HFFc6 (cell line): ENCODE measurements at regions not wholly inside any gene's neighbourhood (a gene's known extent, or its start where the extent isn't known, plus 50 kb on each side); places are given as distances from the start of the nearest gene placed in this dataset.

Experiments
- DNase-seq: peaks from one replicate; pipeline ENCODE4 v3.0.0-alpha.2; 2018
- H3K27ac Mint-ChIP-seq: 2 replicates; pipeline ENCODE4 v1.8.0; 2020; ENCODE audit warnings: mild to moderate bottlenecking, mixed read lengths
- H3K27me3 Mint-ChIP-seq: 2 replicates; pipeline ENCODE4 v1.8.0; 2021; ENCODE audit warnings: mild to moderate bottlenecking, moderate library complexity, mixed read lengths; ENCODE audit not compliant: insufficient read depth
- H3K36me3 Mint-ChIP-seq: 2 replicates; pipeline ENCODE4 v1.8.0; 2021; ENCODE audit warnings: low read depth, mixed read lengths
- H3K4me1 Mint-ChIP-seq: 2 replicates; pipeline ENCODE4 v1.8.0; 2020; ENCODE audit warnings: low read depth, mixed read lengths
- H3K4me3 Mint-ChIP-seq: 2 replicates; pipeline ENCODE4 v1.8.0; 2020; ENCODE audit warnings: mild to moderate bottlenecking, moderate library complexity, mixed read lengths
- H3K9me3 Mint-ChIP-seq: 2 replicates; pipeline ENCODE4 v1.8.0; 2020; ENCODE audit warnings: mild to moderate bottlenecking, mixed read lengths
- TF ChIP-seq, protein P1 (sequence below): fragments of 200-600 bp; sonication (generic); IDR thresholded peaks from 2 replicates; pipeline ENCODE4 v1.5.0; 2021; ENCODE audit warnings: antibody characterized with exemption, mild to moderate bottlenecking

DNA sequence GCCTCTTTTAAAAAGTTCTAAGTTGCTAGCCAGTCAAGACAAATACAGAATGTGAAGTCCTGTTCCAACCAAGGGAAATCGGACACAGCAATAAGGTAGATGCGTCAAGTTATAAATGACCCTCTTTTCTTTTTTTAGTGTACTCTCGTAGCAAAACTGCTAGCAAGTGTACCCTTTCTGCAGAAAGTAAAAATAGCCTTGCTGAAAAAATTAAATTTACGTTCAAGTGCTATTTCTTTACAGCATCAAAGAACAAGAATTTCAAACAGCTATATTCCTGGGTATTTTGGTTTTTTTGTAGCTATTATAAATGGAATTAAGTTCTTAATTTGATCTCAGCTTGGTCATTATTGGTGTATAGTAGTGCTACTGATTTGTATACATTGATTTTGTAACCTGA lies 119.2 kb downstream of the NAA11 start:
- TF ChIP-seq, protein P1, sequence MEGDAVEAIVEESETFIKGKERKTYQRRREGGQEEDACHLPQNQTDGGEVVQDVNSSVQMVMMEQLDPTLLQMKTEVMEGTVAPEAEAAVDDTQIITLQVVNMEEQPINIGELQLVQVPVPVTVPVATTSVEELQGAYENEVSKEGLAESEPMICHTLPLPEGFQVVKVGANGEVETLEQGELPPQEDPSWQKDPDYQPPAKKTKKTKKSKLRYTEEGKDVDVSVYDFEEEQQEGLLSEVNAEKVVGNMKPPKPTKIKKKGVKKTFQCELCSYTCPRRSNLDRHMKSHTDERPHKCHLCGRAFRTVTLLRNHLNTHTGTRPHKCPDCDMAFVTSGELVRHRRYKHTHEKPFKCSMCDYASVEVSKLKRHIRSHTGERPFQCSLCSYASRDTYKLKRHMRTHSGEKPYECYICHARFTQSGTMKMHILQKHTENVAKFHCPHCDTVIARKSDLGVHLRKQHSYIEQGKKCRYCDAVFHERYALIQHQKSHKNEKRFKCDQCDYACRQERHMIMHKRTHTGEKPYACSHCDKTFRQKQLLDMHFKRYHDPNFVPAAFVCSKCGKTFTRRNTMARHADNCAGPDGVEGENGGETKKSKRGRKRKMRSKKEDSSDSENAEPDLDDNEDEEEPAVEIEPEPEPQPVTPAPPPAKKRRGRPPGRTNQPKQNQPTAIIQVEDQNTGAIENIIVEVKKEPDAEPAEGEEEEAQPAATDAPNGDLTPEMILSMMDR, result no peak
- no peaks in the 10 kb centered on the region for H3K27me3 Mint-ChIP-seq
- no peak overlapping the region for H3K27ac Mint-ChIP-seq
- H3K36me3 Mint-ChIP-seq, result no peaks in the 10 kb centered on the region
- H3K9me3 Mint-ChIP-seq, result peaks cover 19% of the 10 kb centered on the region
- H3K4me1 Mint-ChIP-seq, result no peaks in the 10 kb centered on the region
- no peak overlapping the region for H3K4me3 Mint-ChIP-seq
- DNase-seq, result no peak

DNA sequence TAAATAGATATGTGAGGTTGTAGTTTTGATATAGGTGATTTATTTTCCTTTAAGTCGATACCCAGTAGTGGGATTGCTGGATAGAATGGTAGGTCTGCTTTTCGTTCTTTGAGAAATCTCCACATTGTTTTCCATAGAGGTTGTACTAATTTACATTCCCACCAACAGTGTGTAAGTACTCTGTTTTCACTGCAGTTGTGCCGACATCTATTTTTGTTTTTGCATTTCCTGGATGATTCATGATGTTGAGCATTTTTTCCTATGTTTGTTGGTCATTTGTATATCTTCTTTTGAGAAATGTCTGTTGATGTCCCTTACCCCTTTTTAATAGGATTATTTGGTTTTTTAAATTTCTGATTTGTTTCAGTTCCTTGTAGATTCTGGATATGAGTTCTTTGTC lies 120.7 kb downstream of the NAA11 start:
- Mint-ChIP-seq H3K36me3 (no peaks in the 10 kb centered on the region), H3K27me3 (no peaks in the 10 kb centered on the region), H3K4me1 (no peaks in the 10 kb centered on the region)

DNA sequence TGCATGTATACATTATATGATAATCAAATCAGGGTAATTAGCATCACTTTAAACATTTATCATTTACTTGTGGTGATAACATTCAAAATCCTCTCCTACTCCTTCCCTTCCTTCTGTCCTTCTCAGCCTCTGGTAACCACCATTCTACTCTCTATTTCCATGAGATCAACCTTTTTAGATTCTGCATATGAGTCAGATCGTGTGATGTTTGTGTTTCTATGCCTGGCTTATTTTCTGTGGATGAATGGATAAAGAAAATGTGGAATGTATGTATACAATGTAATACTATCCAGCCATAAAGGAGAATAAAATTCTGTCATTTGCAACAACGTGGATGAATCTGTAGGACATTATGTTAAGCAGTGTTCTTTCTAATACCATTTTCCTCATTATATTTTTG lies 123.9 kb downstream of the NAA11 start:
- no peaks in the 10 kb centered on the region for H3K4me1 Mint-ChIP-seq
- H3K27me3 Mint-ChIP-seq, result no peaks in the 10 kb centered on the region
- H3K4me3 Mint-ChIP-seq, result no peak overlapping the region
- peaks cover 9% of the 10 kb centered on the region for H3K9me3 Mint-ChIP-seq
- no peaks in the 10 kb centered on the region for H3K36me3 Mint-ChIP-seq
- no peak overlapping the region for H3K27ac Mint-ChIP-seq
- DNase-seq, result no peak
- TF ChIP-seq, protein P1, result no peak

More for the DNA sequence above, 120.7 kb downstream of the NAA11 start:
- Mint-ChIP-seq H3K9me3 (peaks cover 18% of the 10 kb centered on the region), H3K27ac (no peak overlapping the region), H3K4me3 (no peak overlapping the region)
- TF ChIP-seq, protein P1, result no peak
- DNase-seq, result no peak

DNA sequence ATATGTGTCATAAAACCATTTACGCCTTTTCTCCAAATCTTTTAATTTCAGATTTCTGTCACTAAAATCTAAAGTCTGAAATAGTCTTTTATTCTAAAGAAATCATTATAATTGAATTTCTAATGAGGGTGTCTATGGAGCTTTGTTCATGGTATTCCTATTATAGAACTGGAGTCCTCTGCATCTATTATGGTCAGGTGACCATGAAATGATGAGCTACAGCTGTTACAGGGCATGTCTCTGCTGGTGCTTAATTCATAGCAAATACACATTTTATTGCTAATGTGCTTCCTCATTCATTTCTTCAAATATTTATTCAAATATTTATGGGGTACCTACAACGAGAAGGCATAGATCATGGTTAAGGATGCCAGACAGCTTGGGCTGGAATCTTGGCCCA lies 126.1 kb downstream of the NAA11 start:
- peaks cover 8% of the 10 kb centered on the region for H3K9me3 Mint-ChIP-seq
- no peaks in the 10 kb centered on the region for H3K27me3 Mint-ChIP-seq
- no peak overlapping the region for H3K4me3 Mint-ChIP-seq
- H3K36me3 Mint-ChIP-seq, result no peaks in the 10 kb centered on the region
- no peak overlapping the region for H3K27ac Mint-ChIP-seq
- DNase-seq, result no peak
- TF ChIP-seq, protein P1, result no peak
- no peaks in the 10 kb centered on the region for H3K4me1 Mint-ChIP-seq

DNA sequence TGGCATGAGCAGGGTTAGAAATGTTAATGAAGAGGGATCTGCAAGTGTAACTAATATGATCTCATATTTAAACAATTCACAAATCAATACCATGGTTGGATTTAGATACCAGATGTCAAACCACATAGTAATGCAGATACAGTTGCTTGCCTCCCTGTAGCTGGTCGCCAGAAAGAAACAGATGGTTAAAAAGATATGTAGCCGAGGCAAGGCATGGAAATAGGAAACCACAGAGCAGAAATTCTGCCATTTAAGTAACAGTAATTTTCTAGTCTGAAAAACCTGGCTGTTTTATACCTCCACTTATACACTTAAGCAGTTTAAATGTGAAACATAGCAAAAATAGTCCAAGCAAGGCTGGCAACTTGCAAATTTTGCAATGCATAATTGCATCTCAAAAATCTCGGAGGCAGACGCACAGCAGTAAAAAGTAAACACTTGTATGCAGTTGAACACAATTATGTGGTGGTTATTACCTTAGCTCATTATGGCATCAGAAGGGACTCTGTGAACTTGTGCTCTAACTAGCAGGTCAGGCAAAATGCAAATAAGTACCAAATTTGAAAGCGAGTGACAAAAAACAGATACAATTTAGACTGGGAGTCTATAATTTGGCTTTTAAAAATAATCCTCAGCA lies 126.8 kb downstream of the NAA11 start:
- Mint-ChIP-seq H3K27me3 (no peaks in the 10 kb centered on the region), H3K4me3 (no peak overlapping the region), H3K27ac (no peak overlapping the region), H3K36me3 (no peaks in the 10 kb centered on the region), H3K9me3 (peaks cover 8% of the 10 kb centered on the region), H3K4me1 (no peaks in the 10 kb centered on the region)
- TF ChIP-seq, protein P1, result no peak
- no peak for DNase-seq
